GM19351 (cell line): ENCODE measurements at regions not wholly inside any gene's neighbourhood (a gene's known extent, or its start where the extent isn't known, plus 50 kb on each side); places are given as distances from the start of the nearest gene placed in this dataset.

Experiments used
- ATAC-seq: cut with Tn5 transposase; IDR thresholded peaks from one replicate; pipeline ENCODE4 v1.9.1; 2021; ENCODE audit warnings: mild to moderate bottlenecking, moderate library complexity; ENCODE audit not compliant: unreplicated experiment

DNA sequence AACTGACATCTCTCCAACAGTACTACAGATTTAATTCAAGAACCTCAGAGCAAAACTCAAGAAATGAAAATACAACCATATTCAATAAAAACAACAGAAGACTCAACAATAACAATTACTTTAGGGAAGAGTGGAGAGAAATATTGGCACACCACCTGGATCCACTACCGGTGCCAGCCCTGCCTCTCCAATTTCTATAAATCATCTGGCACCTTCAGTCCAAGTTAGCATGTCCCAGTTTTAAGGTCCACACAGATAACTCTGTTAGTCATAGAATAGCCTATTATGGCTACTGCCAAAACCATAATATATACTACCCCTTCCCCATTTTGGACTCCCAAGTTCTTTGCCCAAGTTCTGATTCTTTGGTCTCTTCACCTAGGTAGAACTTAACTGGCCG lies 69.9 kb upstream of the PSMA6 start:
- no peak for ATAC-seq

DNA sequence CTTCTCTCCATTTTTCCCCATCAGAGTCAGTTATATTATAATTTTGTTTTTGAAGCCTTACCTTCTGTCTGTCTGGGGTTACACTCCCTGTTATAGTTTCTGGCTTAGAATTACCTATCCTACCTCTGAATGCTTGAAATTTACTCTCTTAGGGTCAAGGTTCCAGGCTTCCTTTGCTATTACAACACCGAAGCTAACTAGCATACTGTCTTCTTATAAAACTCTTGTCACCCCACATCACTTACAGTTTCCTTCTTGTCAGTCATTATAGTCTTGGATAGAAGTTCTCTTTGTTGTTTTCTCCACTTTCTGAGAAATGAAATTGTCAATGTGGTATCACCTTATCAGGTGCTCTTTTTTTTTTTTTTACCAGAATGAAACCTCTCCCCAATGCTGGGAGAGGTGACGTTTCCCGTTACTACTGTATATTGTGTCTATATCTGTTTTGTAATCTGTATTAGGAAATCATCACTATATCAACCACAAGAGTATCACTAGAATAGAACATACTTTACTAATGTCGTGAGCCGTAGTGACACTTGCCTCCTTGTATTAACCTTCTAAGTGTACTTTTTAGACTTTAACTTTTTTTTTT lies 69.2 kb upstream of the PSMA6 start:
- no peak for ATAC-seq

DNA sequence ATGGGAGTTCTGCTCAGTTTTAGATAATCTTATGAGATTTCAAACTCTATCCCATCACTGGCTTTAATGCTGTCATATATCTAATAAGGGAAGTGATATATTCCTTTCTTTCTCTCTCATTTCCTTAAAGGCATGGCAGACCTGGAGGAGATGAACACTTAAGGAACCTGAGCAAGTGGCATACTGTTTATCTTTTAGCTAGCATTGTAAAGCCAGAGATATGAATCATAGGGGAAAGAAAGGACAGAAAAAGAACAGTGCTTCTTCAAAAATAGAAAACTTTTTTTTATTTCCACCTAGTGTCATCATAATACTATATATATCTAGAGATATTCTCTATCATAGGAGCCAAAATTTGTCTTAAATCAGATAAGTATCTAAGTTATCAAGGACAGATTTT lies 68.3 kb upstream of the PSMA6 start:
- no peak for ATAC-seq

DNA sequence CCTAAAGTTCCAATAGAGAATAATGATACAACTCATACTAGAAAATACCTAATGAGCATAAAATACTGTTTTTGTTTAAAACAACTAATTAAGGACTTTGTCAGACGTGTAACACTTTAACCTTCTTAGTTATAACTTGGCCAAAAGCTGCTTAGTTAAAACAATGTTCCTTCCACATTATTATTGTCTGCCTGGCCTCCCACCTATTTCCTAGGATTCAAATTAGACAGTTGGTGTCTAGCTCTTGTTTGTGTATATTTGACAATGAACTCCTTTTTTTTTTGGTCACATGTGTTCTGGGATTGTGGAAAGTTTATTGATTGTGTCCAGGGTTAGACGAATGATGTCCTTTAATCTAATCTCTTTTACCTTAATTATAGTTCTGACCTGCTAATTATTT lies 67.6 kb upstream of the PSMA6 start:
- ATAC-seq, result no peak

DNA sequence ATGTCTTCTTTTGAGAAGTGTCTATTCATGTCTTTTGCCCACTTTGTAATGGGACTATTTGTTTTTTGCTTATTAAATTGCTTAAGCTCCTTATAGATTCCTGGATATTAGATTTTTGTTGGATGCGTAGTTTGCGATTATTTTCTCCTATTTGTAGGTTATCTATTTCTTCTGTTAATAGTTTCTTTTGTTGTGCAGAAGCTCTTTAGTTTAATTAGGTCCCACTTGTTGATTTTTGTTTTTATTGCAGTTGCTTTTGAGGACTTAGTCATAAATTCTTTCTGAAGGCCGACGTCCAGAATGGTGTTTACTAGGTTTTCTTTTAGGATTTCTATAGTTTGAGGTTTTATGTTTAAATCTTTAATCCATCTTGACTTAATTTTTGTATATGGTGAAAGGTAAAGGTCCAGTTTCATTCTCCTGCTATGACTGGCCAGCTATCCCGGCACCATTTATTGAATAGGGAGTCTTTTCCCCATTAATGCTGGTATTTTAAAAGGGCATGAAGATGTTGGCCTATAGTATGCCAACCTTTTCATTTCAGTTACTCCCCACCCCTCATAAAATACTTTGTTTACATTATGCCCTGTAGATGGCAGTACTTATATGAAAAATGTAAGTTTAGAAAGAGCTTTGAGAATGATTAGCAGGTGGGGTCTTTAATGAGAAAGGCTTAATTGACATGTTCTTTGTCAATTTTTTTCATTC lies 62.9 kb upstream of the PSMA6 start:
- ATAC-seq, result no peak

DNA sequence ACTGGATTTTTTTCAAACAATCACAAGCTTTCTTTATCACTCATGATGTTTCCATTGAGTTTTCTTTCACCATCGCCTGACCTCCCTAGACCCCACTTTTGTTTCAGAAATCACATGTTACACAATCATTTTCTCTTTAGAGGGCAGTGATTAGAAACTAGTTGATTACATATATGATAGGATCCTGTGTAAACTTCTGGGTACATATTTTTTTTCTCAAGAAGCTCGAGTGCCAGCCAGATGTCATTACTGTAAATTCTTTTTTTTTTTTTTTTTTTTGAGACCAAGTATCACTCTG lies 62.4 kb upstream of the PSMA6 start:
- ATAC-seq, result no peak

DNA sequence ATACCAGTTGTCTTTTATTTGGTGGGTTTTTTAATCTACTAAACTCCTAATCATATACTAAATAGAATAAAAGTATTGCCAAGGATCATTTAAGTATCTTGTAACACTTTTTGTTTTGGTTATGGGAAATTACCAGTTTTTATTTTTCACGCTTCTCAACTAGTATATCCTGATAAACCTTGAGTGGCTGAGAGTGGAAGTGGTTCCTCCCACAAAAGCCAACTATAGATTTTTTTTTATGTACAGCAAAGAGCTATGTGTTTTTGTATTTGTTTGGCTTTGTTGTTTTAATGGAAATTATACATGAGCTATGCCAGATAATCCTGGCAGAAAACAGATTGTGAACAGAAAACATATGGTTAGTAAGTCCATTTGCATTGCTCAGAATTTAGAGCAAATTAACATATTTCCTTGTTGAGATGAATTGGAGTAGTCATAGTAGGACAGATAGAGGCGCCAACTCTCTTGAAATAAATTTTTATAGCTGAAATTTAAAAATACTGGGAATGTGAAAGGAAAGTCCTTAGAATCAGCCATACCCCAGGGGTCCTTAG lies 60.9 kb upstream of the PSMA6 start:
- ATAC-seq, result no peak

DNA sequence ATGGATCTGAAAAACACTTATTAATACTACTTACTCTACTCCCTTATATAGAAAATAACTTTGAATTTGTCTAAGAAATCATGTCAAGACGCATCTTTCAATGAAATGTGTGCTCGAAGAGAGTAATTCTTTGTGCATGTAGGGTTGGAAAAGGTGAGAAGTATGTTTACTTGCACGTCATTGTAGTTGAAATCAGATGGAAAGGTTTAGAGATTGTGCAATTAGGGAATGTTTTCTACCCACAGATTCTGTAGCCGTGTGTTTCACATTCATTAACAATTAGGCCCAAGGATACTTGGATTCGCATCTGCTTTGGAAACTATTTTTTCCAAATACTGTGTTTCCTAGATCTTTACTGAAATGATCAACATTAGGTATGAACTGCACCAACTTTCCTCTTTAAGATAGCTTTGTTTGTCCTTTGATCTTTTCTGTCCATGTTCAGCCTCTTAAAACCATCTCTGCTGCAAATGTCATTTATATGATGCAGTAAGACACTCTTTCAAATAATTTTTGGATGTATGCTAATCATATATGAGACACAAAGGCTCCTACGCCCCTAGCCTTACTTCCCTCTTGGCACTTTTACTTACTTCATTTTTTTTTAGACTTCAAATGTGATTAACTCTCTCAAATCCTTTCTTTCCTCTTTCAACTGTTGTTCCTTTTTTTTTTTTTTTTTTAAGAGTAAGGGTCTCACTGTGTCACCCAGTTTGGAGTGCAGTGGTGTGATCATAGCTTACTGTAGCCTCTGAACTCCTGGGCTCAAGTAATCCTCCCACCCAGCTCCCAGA lies 58.0 kb upstream of the PSMA6 start:
- ATAC-seq, result no peak

DNA sequence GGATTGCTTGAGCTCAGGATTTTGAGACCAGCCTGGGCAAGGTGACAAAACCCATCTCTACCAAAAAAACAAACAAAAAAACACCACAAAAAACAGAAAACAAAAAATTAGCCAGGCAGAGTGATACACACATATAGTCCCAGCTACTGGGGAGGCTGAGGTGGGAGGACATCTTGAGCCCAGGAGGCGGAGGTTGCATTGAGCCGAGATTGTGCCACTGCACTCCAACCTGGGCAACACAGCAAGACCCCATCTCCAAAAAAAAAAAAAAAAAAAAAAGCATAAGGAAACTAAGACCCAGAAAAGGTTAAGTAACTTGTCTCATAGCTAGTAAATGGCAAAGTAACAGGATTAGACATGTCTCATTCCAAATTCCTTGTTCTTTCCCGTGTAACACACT lies 56.3 kb upstream of the PSMA6 start:
- ATAC-seq, result no peak

DNA sequence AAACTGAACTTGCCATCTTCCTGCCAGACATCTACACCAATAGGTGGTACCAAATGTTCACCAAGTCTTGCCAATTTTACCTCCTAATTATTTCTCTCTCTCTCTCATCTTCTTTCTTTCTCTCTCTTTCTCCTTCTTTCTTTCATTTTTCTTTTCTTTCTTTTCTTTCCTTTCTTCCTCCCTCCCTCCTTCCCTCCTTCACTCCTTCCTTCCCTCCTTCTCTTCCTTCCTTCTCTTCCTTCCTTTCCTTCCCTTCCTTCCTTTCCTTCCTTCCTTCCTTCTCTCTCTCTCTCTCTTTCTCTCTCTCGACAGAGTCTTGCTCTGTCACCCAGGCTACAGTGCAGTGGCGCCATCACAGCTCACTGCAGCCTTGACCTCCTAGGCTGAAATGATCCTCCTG lies 55.4 kb upstream of the PSMA6 start:
- no peak for ATAC-seq

DNA sequence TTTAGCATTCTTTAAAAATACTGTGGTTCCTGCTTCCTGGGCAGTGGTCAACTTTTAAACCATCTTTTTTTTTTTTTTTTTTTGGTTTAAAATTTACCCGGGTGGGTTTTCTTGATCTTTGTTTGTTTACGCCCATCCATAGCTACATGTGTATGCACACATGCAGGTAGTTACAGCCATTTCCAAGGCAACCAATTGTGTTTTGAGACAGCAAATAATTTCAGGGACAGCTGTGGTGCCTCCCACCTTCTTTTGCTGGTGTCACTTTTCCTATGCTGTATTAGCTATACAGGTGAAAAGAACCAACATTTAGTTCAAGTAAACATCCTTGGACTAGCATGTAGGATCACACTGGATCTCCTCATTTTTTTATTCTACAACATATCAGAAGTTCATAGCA lies 52.0 kb upstream of the PSMA6 start:
- ATAC-seq, result no peak
